Suprapubic skin (tissue), 4 donors: ENCODE measurements at regions not wholly inside any gene's neighbourhood (a gene's known extent, or its start where the extent isn't known, plus 50 kb on each side); places are given as distances from the start of the nearest gene placed in this dataset.

Source experiments
- CTCF ChIP-seq, 2 donors: fragments of 200-600 bp in 1 of 2; fragments of 450-650 bp in 1 of 2; sonication (generic) in 1 of 2; IDR thresholded peaks; one replicate each; pipeline ENCODE4 v1.5.1; 2016 to 2019; ENCODE audit warnings: antibody characterized with exemption in 2 of 2, mild to moderate bottlenecking in 1 of 2, moderate library complexity in 1 of 2
- EP300 ChIP-seq: sonication (generic); formaldehyde crosslinking; IDR thresholded peaks from one replicate; pipeline ENCODE4 v1.6.1; 2017; ENCODE audit warnings: antibody characterized with exemption
- POLR2A ChIP-seq, 2 donors: fragments of 450-650 bp; IDR thresholded peaks; one replicate each; pipeline ENCODE4 v1.6.1; 2017; ENCODE audit warnings: antibody characterized with exemption in 2 of 2, mild to moderate bottlenecking in 2 of 2, moderate library complexity in 2 of 2
- POLR2AphosphoS5 ChIP-seq, 3 donors: sonication (generic); formaldehyde crosslinking; IDR thresholded peaks; one replicate each; pipeline ENCODE4 v1.6.1; 2017; ENCODE audit warnings: antibody characterized with exemption in 3 of 3

DNA sequence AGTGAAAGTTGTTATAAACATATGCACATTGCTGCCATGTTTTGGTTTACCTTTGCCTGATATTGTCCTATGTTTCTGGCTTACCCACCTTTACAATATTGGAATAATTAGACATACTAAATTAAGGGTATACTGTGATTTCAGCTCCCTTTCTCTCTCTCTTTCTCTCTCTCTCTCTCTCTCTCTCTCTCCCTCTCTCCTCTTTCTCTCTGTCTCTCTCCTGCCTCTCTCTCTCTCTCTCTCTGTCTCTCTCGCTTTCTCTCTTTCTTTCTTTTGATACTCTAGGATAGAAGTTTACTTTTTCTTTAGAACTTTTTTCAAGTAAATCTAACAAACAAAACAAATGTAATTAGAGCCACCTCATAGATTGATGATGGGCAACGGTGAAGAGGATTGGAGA lies 239.6 kb downstream of the TMEM161B start:
- TF ChIP-seq EP300: no peak
- TF ChIP-seq POLR2AphosphoS5 (IDR thresholded peaks at IDR 0.05): no peak
- no peak for TF ChIP-seq CTCF (IDR thresholded peaks at IDR 0.05)
- no peak for TF ChIP-seq POLR2A (IDR thresholded peaks at IDR 0.05)
